Heart right ventricle (tissue), 16 donors: ENCODE measurements at regions not wholly inside any gene's neighbourhood (a gene's known extent, or its start where the extent isn't known, plus 50 kb on each side); places are given as distances from the start of the nearest gene placed in this dataset.
A peak's percentile ranks its signal among the peaks of the same experiment; 100 is the strongest.

Source experiments
- ATAC-seq, 8 donors: fragments of 200-7000 bp; cut with Tn5 transposase; one replicate each; pipeline ENCODE4 v1.9.1; 2020; ENCODE audit warnings: mild to moderate bottlenecking in 8 of 8, moderate library complexity in 8 of 8, moderate number of reproducible peaks in 1 of 8
- DNase-seq, 2 donors: peaks; one replicate each; pipeline ENCODE4 v3.0.0-alpha.2; 2020
- H3K27ac ChIP-seq, 10 donors: fragments of 200-600 bp; sonication (generic) in 2 of 10; one replicate each; pipeline versions ENCODE4 v1.5.0 to v1.8.0; 2020 to 2022; ENCODE audit warnings: mild to moderate bottlenecking in 3 of 10
- H3K27me3 ChIP-seq, 7 donors: fragments of 200-600 bp; one replicate each; pipeline ENCODE4 v1.8.0; 2021 to 2022; ENCODE audit warnings: mild to moderate bottlenecking in 2 of 7
- H3K36me3 ChIP-seq, 9 donors: fragments of 200-600 bp; sonication (generic) in 1 of 9; one replicate each; pipeline versions ENCODE4 v1.5.0 to v1.8.0; 2020 to 2022; ENCODE audit warnings: mild to moderate bottlenecking in 2 of 9
- H3K4me1 ChIP-seq, 9 donors: fragments of 200-600 bp; sonication (generic) in 1 of 9; one replicate each; pipeline versions ENCODE4 v1.5.0 to v1.8.0; 2020 to 2022; ENCODE audit warnings: mild to moderate bottlenecking in 4 of 9
- H3K4me3 ChIP-seq, 10 donors: fragments of 200-600 bp; sonication (generic) in 2 of 10; one replicate each; pipeline versions ENCODE4 v1.5.0 to v1.8.0; 2020 to 2022; ENCODE audit warnings: mild to moderate bottlenecking in 7 of 10, moderate library complexity in 2 of 10
- H3K9me3 ChIP-seq, 11 donors: fragments of 200-600 bp in 10 of 11; sonication (generic) in 2 of 11; one replicate each; pipeline versions ENCODE4 v1.5.0 to v1.8.0; 2013 to 2022; ENCODE audit warnings: mild to moderate bottlenecking in 2 of 11, control low read depth in 1 of 11, moderate library complexity in 1 of 11
- WGBS, 2 donors: extraction: QIAGEN DNeasy Blood & Tissue Kit; methylation state at CpG; one replicate each; pipeline ENCODE4 v1.1.7; 2013; ENCODE audit warnings: inconsistent platforms in 1 of 2; 5-methylcytosine and 5-hydroxymethylcytosine counted together
- intact Hi-C, 10 donors: fragments of 100-400 bp; cut with DNase I; formaldehyde crosslinking; loops; one replicate each; pipeline versions ENCODE4 v1.11.1 to v1.14.2; 2022
- TF ChIP-seq, protein P1 (sequence below), 9 donors: fragments of 200-600 bp; sonication (generic) in 2 of 9; IDR thresholded peaks; one replicate each; pipeline versions ENCODE4 v1.5.0 to v1.8.0; 2021 to 2022; ENCODE audit warnings: antibody characterized with exemption in 9 of 9, mild to moderate bottlenecking in 5 of 9, moderate library complexity in 1 of 9
- donor health status: Arrhythmogenic right ventricular cardiomyopathy.
- donor health status: ischemic (EF 13 %, LVEDD 7.1; RV severe dilation, severe dysfunction).
- donor health status: healthy with polysubstance abuse.
- donor health status: DM: no; HTN: yes; CAD: no.
- donor health status: DM: no; HTN: no; CAD: no.
- donor health status: ischemic (EF 25% LVEDD 6.9; RV normal size, moderate dysfunction).
- donor health status: ischemic (EF 25% LVEDD 5.7; RV mildly dilated, moderate dysfunction).
- donor health status: healthy.
- donor health status: DM: yes; HTN: yes; CAD: no.
- donor health status: Ischemic cardiomyopathy.
- donor health status: ischemic (EF 35%, LVEDD 5.7; RV mildly dilated, moderate dysfunction).
- donor health status: nonischemic (EF 11% LVEDD 7.7; RV severe dilation, severe dysfunction).
- donor health status: DM: yes; HTN: yes; CAD: no.
- donor health status: PGD.
- donor health status: ischemic (EF 29% LVEDD 5.4; RV normal size, mild dysfunction).
- donor health status: nonischemic (EF 23%, LVEDD 6.1; RV moderate dilation, normal function).

DNA sequence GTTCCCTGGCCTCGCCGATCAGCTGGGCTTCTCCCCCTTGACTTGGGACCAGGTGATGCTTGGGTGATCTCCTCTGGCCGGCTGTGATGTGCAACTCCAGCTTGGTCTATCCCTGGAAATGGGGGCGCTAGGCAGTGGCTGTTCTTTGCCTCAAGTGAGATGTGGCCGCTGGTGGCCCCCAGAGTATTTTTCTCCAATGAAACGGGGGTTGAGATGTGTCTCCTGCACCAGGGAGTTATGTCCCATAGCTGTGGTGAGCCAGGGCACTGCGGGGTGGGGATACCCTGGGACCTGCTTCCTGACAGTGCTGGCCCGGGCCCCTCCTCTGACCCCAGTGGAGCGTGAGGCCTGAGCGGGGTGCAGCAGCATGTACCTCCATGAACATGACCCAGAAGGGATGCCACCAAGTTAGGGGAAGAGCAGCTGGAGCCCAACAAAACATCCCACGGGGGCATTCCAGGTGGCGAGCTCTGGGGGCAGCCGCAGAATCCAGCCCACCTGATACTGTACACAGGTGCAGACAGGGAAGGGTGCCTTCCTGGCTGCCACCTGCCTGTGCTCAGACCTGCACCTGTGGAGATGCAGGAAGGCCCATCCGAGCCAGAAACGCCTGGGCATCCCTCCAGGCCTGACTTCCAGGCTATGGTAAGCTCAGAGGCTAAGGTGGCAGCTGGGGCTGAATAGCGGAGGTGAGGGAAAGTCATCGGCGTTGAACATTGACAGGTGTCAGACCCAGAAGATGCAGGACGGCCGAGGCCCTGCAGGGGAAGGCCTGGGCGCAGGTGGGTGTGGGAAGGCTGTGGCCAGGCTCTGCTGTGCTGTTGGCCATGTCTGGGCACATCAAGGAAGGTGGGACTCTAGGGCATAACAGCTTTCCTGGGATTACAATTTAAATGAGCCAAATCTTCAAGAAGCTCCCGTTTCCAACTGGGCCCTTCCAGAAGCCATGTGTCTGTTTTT is 97.3 kb downstream of the CTTN start:
- Histone ChIP-seq H3K36me3 (no peaks in the 10 kb centered on the region), H3K9me3 (peaks cover 0 to 15% (median 3%) of the 10 kb centered on the region in 11 donors), H3K4me1 (peaks cover 0 to 5% (median 0%) of the 10 kb centered on the region in 9 donors), H3K27ac (no peak overlapping the region), H3K27me3 (no peaks in the 10 kb centered on the region), H3K4me3 (no peak overlapping the region)
- 91 to 92% methylated on average over 22 of the region's 22 CpGs for WGBS, 2 donors
- ATAC-seq (no peak), DNase-seq (no peak)
- intact Hi-C loops: no loop called here
- TF ChIP-seq, protein P1, sequence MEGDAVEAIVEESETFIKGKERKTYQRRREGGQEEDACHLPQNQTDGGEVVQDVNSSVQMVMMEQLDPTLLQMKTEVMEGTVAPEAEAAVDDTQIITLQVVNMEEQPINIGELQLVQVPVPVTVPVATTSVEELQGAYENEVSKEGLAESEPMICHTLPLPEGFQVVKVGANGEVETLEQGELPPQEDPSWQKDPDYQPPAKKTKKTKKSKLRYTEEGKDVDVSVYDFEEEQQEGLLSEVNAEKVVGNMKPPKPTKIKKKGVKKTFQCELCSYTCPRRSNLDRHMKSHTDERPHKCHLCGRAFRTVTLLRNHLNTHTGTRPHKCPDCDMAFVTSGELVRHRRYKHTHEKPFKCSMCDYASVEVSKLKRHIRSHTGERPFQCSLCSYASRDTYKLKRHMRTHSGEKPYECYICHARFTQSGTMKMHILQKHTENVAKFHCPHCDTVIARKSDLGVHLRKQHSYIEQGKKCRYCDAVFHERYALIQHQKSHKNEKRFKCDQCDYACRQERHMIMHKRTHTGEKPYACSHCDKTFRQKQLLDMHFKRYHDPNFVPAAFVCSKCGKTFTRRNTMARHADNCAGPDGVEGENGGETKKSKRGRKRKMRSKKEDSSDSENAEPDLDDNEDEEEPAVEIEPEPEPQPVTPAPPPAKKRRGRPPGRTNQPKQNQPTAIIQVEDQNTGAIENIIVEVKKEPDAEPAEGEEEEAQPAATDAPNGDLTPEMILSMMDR (IDR thresholded peaks at IDR 0.05): no peak

DNA sequence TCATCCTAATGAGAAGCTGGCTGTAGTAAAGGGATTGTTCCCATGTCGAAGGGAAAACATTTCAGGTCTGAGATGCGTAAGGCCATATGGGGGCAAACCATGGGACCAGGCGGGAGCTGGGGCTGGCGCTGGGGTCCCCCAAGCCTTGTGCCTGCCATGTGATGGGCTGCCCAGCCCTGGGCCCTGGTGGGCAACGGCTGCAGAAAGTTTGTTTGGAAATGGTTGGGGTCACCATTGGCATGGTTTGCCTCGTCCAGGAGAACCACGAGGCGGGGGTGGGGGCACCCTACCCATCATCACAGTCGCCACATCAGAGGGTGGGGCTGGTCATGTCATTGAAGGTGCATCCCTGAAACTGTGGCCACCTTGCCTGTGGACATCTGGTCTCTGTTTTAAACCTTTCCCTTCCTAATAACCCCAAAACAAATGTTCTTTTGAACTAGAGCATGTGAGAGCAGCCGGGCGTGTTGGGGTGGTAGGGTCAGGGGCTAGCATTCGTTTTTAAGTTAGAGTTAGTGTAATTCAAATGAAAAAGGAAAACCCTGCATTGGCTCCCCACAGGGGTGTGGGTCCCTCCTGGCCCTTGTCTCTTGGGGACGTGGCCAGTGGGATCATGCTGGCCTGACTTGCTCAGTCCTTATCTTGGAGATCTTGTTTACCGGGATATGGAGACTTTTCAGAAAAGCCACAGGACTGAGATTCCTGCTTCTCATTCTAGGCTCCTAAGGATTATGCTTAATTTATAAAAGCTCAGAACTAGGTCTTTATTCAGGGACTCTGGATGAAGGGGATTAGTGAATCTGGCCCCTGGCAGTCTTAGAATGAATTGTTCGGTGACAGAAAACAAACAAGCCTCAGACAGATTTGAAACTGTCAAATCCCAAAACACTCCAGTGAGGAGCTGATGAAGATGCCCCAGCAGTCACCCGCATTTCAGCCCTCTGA is 98.5 kb downstream of the CTTN start:
- no peak overlapping the region for H3K27ac ChIP-seq
- intact Hi-C loops: no loop called here
- ATAC-seq: no peak
- peaks cover 0 to 16% (median 3%) of the 10 kb centered on the region in 9 donors for H3K4me1 ChIP-seq
- H3K9me3 ChIP-seq: peaks cover 0 to 2% (median 0%) of the 10 kb centered on the region in 11 donors
- 83 to 84% methylated on average over 16 of the region's 16 CpGs for WGBS, 2 donors
- TF ChIP-seq, protein P1 (IDR thresholded peaks at IDR 0.05): no peak
- no peaks in the 10 kb centered on the region for H3K27me3 ChIP-seq
- no peak for DNase-seq
- H3K36me3 ChIP-seq: no peaks in the 10 kb centered on the region
- no peak overlapping the region for H3K4me3 ChIP-seq

DNA sequence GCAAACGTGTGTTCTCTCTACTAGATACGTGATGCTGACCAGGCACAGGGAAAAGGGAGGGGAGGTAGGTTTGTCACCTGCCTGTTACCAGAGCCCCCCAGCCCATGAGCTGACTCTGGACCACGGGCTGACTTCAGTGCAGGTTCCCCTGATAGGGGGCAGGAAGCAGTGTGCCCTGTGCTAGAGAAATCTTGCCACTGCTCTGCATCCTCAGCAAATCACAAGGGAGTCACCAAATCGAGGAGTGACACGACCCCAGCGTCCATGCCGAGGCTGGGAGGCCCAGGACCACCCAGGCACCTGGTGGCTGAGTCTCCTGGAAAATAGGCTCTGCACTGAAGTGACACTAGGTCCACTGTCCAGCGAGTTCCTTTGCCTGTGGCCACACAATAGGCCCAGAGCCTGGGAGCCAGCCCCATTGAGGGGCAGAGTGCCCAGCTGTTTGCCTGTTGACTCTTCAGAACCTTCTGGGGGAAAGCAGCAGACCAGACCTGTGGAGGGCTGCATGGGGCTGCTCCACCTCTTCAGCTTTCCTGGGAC is 99.3 kb downstream of the CTTN start:
- Histone ChIP-seq H3K27ac (no peak overlapping the region), H3K36me3 (no peaks in the 10 kb centered on the region), H3K27me3 (no peaks in the 10 kb centered on the region), H3K4me3 (no peak overlapping the region), H3K4me1 (peaks cover 0 to 17% (median 3%) of the 10 kb centered on the region in 9 donors), H3K9me3 (no peaks in the 10 kb centered on the region)
- no peak for DNase-seq
- TF ChIP-seq, protein P1 (IDR thresholded peaks at IDR 0.05): no peak
- intact Hi-C loops: no loop called here
- no peak for ATAC-seq
- WGBS, 2 donors: 63 to 68% methylated on average over 8 of the region's 8 CpGs

DNA sequence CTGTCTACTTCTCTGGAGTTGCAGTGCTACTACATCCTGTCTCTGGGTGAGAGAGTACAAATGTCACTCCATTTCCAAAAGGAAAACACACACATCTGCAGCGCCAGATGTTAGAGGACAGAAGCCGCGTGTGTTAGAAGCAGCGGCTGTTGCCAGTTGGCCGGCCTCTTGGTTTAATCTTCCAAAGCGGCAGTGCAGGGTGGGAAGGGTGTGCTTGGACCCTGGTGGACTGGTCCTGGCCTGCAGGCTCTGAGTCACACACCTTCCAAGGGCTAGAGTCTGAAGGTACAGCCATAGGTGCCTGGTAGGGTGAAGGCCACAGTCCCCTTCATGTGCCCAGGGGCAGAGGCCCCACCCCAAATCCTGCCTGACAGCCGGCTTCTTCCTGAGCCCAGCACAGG is 99.8 kb downstream of the CTTN start:
- ATAC-seq: peak in 1 of 8 donors; percentile 57
- Histone ChIP-seq H3K4me1 (peaks cover 0 to 17% (median 3%) of the 10 kb centered on the region in 9 donors), H3K9me3 (no peaks in the 10 kb centered on the region), H3K27me3 (no peaks in the 10 kb centered on the region), H3K36me3 (no peaks in the 10 kb centered on the region), H3K4me3 (no peak overlapping the region), H3K27ac (no peak overlapping the region)
- 67 to 78% methylated on average over 7 of the region's 7 CpGs for WGBS, 2 donors
- TF ChIP-seq, protein P1 (IDR thresholded peaks at IDR 0.05): no peak
- no peak for DNase-seq
- intact Hi-C loops: no loop called here
